GM12865 (cell line): ENCODE measurements at regions not wholly inside any gene's neighbourhood (a gene's known extent, or its start where the extent isn't known, plus 50 kb on each side); places are given as distances from the start of the nearest gene placed in this dataset.

Experiments
- DNase-seq: peaks from one replicate; pipeline ENCODE4 v3.0.0; 2010; ENCODE audit warnings: low read depth
- H3K4me3 ChIP-seq: 2 replicates; pipeline ENCODE4 v1.5.1; 2011; ENCODE audit warnings: mild to moderate bottlenecking, low read depth, low read length, control low read depth
- CTCF ChIP-seq: IDR thresholded peaks from 2 replicates; pipeline ENCODE4 v1.5.1; 2011; ENCODE audit warnings: low read length, control low read depth, low read depth, inconsistent platforms; ENCODE audit not compliant: insufficient read depth; ENCODE audit errors: missing control alignments

GRCh38 chr4:67083496-67083895 is 461.8 kb downstream of the CENPC start:
- no peak overlapping the region for H3K4me3 ChIP-seq
- TF ChIP-seq CTCF = no peak
- DNase-seq = no peak

GRCh38 chr4:67082746-67083145 is 462.6 kb downstream of the CENPC start:
- DNase-seq = no peak
- H3K4me3 ChIP-seq = no peak overlapping the region
- TF ChIP-seq CTCF = no peak

GRCh38 chr4:67080046-67080557 is 465.2 kb downstream of the CENPC start:
- no peak overlapping the region for H3K4me3 ChIP-seq
- TF ChIP-seq CTCF = no peak
- DNase-seq = no peak

GRCh38 chr4:67071641-67072040 is 473.7 kb downstream of the CENPC start:
- no peak for TF ChIP-seq CTCF
- no peak for DNase-seq
- no peak overlapping the region for H3K4me3 ChIP-seq

- no peak for DNase-seq
- no peak for TF ChIP-seq CTCF
- H3K4me3 ChIP-seq = no peak overlapping the region
Measured at GRCh38 chr4:67055319-67055718, 490.0 kb downstream of the CENPC start.

GRCh38 chr4:67054896-67055295 is 490.4 kb downstream of the CENPC start:
- DNase-seq = no peak
- H3K4me3 ChIP-seq = no peak overlapping the region
- TF ChIP-seq CTCF = no peak

- no peak for DNase-seq
- no peak for TF ChIP-seq CTCF
- no peak overlapping the region for H3K4me3 ChIP-seq
Measured at GRCh38 chr4:67052814-67053675, 492.3 kb downstream of the CENPC start.
